ENCODE measurements at regions not wholly inside any gene's neighbourhood (a gene's known extent, or its start where the extent isn't known, plus 50 kb on each side); places are given as distances from the start of the nearest gene placed in this dataset.

DNA sequence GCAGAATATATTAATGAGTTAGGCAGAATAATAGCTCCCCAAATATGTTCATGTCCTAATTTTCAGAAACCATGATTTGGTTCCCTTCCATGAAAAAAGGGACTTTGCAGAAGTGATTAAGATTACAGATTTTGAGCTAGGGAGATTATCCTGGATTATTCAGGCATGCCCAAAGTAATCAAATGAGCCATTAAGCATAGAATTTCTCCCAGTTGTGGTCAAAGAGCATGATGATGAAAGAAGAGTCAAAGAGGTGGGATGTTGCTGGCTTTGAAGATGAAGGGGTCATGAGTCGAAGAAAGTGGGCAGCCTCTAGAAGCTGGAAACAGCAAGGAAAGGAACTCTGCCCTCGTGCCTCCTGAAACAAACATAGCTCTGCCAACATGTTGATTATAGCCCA is 254.2 kb upstream of the CDIN1 start:
- TF ChIP-seq, protein P1, sequence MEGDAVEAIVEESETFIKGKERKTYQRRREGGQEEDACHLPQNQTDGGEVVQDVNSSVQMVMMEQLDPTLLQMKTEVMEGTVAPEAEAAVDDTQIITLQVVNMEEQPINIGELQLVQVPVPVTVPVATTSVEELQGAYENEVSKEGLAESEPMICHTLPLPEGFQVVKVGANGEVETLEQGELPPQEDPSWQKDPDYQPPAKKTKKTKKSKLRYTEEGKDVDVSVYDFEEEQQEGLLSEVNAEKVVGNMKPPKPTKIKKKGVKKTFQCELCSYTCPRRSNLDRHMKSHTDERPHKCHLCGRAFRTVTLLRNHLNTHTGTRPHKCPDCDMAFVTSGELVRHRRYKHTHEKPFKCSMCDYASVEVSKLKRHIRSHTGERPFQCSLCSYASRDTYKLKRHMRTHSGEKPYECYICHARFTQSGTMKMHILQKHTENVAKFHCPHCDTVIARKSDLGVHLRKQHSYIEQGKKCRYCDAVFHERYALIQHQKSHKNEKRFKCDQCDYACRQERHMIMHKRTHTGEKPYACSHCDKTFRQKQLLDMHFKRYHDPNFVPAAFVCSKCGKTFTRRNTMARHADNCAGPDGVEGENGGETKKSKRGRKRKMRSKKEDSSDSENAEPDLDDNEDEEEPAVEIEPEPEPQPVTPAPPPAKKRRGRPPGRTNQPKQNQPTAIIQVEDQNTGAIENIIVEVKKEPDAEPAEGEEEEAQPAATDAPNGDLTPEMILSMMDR (conservative IDR thresholded peaks at IDR 0.05 in 1 of 2, IDR thresholded peaks at IDR 0.05 in 1 of 2; ENCODE audit: low read depth in 1 of 2, low read length in 2 of 2) = no peak
- TF ChIP-seq EZH2 (IDR thresholded peaks at IDR 0.05; ENCODE audit: low read length, missing control alignments) = no peak
